Astrocyte (in vitro differentiated cells and primary cell): ENCODE measurements at regions not wholly inside any gene's neighbourhood (a gene's known extent, or its start where the extent isn't known, plus 50 kb on each side); places are given as distances from the start of the nearest gene placed in this dataset.

Experiments used
- DNase-seq: peaks from one replicate; pipeline ENCODE4 v3.0.0-alpha.2; 2010; ENCODE audit warnings: low read depth
- FAIRE-seq: peaks from 2 replicates; lab custom pipeline; 2011; peaks lifted over from hg19 to GRCh38; lab: Jason Lieb, UNC
- H2AFZ ChIP-seq: 2 replicates; pipeline ENCODE4 v1.6.0; 2012; ENCODE audit warnings: low read depth, low read length, inconsistent platforms
- H3K27ac ChIP-seq: 2 replicates; pipeline ENCODE4 v1.5.1; 2011; ENCODE audit warnings: low read depth, low read length, inconsistent platforms
- H3K27me3 ChIP-seq: 2 replicates; pipeline ENCODE4 v1.6.0; 2011; ENCODE audit warnings: low read length, inconsistent platforms; ENCODE audit not compliant: insufficient read depth
- H3K36me3 ChIP-seq: 2 replicates; pipeline ENCODE4 v1.5.1; 2011; ENCODE audit warnings: low read length, inconsistent platforms; ENCODE audit not compliant: insufficient read depth
- H3K4me1 ChIP-seq: 2 replicates; pipeline ENCODE4 v1.5.1; 2011; ENCODE audit warnings: low read length, inconsistent platforms; ENCODE audit not compliant: insufficient read depth
- H3K4me2 ChIP-seq: 2 replicates; pipeline ENCODE4 v1.6.0; 2012; ENCODE audit warnings: low read length, inconsistent platforms
- H3K4me3 ChIP-seq: 2 replicates; pipeline ENCODE4 v1.5.1; 2011; ENCODE audit warnings: low read depth, mild to moderate bottlenecking, low read length, inconsistent platforms; ENCODE audit not compliant: insufficient read depth
- H3K79me2 ChIP-seq: 2 replicates; pipeline ENCODE4 v1.6.0; 2012; ENCODE audit warnings: mild to moderate bottlenecking, low read length, inconsistent platforms; ENCODE audit not compliant: insufficient read depth
- H3K9ac ChIP-seq: 2 replicates; pipeline ENCODE4 v1.6.0; 2012; ENCODE audit warnings: mild to moderate bottlenecking, low read length, inconsistent platforms
- H3K9me3 ChIP-seq: 2 replicates; pipeline ENCODE4 v1.5.1; 2012; ENCODE audit warnings: low read depth, mild to moderate bottlenecking, low read length, inconsistent platforms; ENCODE audit not compliant: insufficient read depth
- H4K20me1 ChIP-seq: 2 replicates; pipeline ENCODE4 v1.6.0; 2012; ENCODE audit warnings: low read length, inconsistent platforms; ENCODE audit not compliant: insufficient read depth
- H3K27ac Mint-ChIP-seq: one replicate; pipeline ENCODE4 v1.8.0; 2021; ENCODE audit warnings: mild to moderate bottlenecking, mixed read lengths; ENCODE audit not compliant: unreplicated experiment
- H3K27me3 Mint-ChIP-seq: one replicate; pipeline ENCODE4 v1.8.0; 2021; ENCODE audit warnings: low read depth, mixed read lengths; ENCODE audit not compliant: unreplicated experiment
- H3K36me3 Mint-ChIP-seq: one replicate; pipeline ENCODE4 v1.8.0; 2021; ENCODE audit warnings: low read depth, mixed read lengths; ENCODE audit not compliant: unreplicated experiment
- H3K4me1 Mint-ChIP-seq: one replicate; pipeline ENCODE4 v1.8.0; 2021; ENCODE audit warnings: low read depth, mixed read lengths; ENCODE audit not compliant: unreplicated experiment
- H3K4me3 Mint-ChIP-seq: one replicate; pipeline ENCODE4 v1.8.0; 2021; ENCODE audit warnings: mild to moderate bottlenecking, moderate library complexity, mixed read lengths; ENCODE audit not compliant: unreplicated experiment
- H3K9me3 Mint-ChIP-seq: one replicate; pipeline ENCODE4 v1.8.0; 2021; ENCODE audit warnings: mild to moderate bottlenecking, mixed read lengths; ENCODE audit not compliant: unreplicated experiment
- EZH2 ChIP-seq: IDR thresholded peaks from 2 replicates; pipeline ENCODE4 v1.6.1; 2012; ENCODE audit warnings: mild to moderate bottlenecking, low read length, inconsistent platforms; ENCODE audit not compliant: insufficient read depth
- TF ChIP-seq, protein P1 (sequence below): IDR thresholded peaks from 2 replicates; pipeline ENCODE4 v1.5.1; 2011; ENCODE audit warnings: low read depth, mild to moderate bottlenecking, inconsistent platforms, low read length, moderate library complexity; ENCODE audit not compliant: insufficient read depth

DNA sequence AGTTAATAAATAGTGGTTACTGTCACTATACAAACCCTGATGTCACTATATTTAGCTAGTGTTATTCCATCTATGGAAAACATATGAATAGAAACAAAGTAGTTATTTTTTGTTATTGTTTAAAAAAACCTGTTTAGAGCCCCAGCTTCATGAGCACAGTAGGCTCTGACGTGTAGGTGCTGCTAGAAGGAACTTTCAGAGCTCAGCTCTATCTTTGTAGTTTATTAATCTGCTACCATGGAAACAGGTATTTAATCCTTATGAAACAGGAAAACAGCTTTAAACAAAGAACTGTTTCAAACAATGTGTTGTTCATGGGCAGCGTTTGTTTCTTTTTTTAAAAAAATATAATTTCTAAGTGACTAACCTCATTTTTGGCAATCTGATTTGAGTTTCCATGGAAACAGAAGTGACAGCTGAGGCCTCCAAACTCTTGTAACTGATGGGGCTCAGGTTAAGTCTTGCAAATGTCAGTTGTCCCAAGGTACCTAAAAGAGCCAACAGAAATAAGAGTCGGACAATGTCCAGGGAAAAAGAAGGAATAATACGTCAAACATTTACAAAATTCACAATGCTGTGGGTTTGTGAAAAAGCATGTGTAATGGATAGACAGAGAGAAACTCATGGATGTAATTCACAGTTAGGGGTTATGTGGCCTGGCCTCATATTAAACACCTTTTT is 162.0 kb upstream of the C21orf91 start:
- Histone ChIP-seq H3K9ac (no peak overlapping the region), H4K20me1 (no peaks in the 10 kb centered on the region), H3K27ac (no peak overlapping the region), H2AFZ (no peak overlapping the region), H3K27me3 (no peaks in the 10 kb centered on the region), H3K4me3 (no peak overlapping the region), H3K36me3 (no peaks in the 10 kb centered on the region), H3K9me3 (no peaks in the 10 kb centered on the region), H3K4me1 (no peaks in the 10 kb centered on the region), H3K79me2 (no peaks in the 10 kb centered on the region), H3K4me2 (no peak overlapping the region)
- H3K27ac Mint-ChIP-seq: no peak overlapping the region
- TF ChIP-seq, protein P1, sequence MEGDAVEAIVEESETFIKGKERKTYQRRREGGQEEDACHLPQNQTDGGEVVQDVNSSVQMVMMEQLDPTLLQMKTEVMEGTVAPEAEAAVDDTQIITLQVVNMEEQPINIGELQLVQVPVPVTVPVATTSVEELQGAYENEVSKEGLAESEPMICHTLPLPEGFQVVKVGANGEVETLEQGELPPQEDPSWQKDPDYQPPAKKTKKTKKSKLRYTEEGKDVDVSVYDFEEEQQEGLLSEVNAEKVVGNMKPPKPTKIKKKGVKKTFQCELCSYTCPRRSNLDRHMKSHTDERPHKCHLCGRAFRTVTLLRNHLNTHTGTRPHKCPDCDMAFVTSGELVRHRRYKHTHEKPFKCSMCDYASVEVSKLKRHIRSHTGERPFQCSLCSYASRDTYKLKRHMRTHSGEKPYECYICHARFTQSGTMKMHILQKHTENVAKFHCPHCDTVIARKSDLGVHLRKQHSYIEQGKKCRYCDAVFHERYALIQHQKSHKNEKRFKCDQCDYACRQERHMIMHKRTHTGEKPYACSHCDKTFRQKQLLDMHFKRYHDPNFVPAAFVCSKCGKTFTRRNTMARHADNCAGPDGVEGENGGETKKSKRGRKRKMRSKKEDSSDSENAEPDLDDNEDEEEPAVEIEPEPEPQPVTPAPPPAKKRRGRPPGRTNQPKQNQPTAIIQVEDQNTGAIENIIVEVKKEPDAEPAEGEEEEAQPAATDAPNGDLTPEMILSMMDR: no peak
- TF ChIP-seq EZH2: no peak
- H3K36me3 Mint-ChIP-seq: no peaks in the 10 kb centered on the region
- no peaks in the 10 kb centered on the region for H3K27me3 Mint-ChIP-seq
- no peaks in the 10 kb centered on the region for H3K9me3 Mint-ChIP-seq
- H3K4me1 Mint-ChIP-seq: no peaks in the 10 kb centered on the region
- DNase-seq (no peak), FAIRE-seq (no peak)
- no peak overlapping the region for H3K4me3 Mint-ChIP-seq

DNA sequence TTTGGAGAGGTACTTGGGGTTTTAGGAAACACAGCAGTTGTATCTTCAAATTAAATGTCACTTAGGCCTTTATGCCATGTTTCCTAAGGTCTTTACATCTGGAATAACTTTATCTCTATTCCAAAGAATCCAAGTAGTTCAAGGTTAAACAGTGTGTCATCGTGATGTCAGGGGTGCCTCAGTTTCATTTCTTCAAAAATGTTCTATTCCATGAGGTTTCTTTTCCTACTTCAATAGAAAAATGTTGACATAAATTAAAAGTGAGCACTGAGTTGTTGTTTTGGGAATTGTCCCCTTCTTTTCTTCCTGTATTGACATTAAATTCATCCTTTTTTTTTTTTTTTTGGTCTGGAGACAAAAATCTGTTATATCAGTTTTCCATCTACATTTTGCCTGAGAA is 160.6 kb upstream of the C21orf91 start:
- Histone ChIP-seq H3K4me2 (no peak overlapping the region), H3K27me3 (no peaks in the 10 kb centered on the region), H3K4me1 (no peaks in the 10 kb centered on the region), H3K36me3 (no peaks in the 10 kb centered on the region), H3K27ac (no peak overlapping the region), H2AFZ (no peak overlapping the region), H3K79me2 (no peaks in the 10 kb centered on the region), H4K20me1 (no peaks in the 10 kb centered on the region), H3K9ac (no peak overlapping the region), H3K9me3 (no peaks in the 10 kb centered on the region), H3K4me3 (no peak overlapping the region)
- no peaks in the 10 kb centered on the region for H3K9me3 Mint-ChIP-seq
- DNase-seq (no peak), FAIRE-seq (no peak)
- H3K27me3 Mint-ChIP-seq: no peaks in the 10 kb centered on the region
- H3K27ac Mint-ChIP-seq: no peak overlapping the region
- H3K4me3 Mint-ChIP-seq: no peak overlapping the region
- TF ChIP-seq EZH2: no peak
- TF ChIP-seq, protein P1: no peak
- no peaks in the 10 kb centered on the region for H3K36me3 Mint-ChIP-seq
- H3K4me1 Mint-ChIP-seq: no peaks in the 10 kb centered on the region

DNA sequence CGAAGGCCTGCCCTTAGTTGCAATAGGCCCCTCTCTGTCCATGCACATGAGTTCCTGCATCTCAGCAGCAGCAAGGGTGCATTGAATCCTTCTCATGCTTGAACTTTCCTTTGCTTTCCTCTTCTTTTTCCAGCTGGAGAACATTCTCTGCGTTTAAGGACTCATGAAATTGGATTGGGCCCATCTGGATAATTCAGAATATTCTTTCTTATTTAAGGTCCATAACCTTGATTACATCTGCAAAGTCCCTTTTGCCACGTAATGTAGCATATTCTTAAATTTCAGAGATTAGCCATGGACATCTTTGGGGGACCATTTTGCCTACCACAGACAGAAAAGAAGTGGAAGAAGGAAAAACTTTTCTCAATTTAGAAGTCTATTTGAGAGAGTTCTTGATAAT is 159.7 kb upstream of the C21orf91 start:
- H3K79me2 ChIP-seq: no peaks in the 10 kb centered on the region
- H3K27ac Mint-ChIP-seq: no peak overlapping the region
- H3K9ac ChIP-seq: no peak overlapping the region
- no peak for FAIRE-seq
- no peaks in the 10 kb centered on the region for H3K27me3 ChIP-seq
- no peak overlapping the region for H3K4me3 ChIP-seq
- H3K36me3 Mint-ChIP-seq: no peaks in the 10 kb centered on the region
- H3K4me1 ChIP-seq: no peaks in the 10 kb centered on the region
- H4K20me1 ChIP-seq: no peaks in the 10 kb centered on the region
- TF ChIP-seq EZH2: no peak
- H3K9me3 ChIP-seq: no peaks in the 10 kb centered on the region
- no peaks in the 10 kb centered on the region for H3K9me3 Mint-ChIP-seq
- no peak overlapping the region for H3K4me3 Mint-ChIP-seq
- no peak overlapping the region for H3K27ac ChIP-seq
- DNase-seq: no peak
- no peaks in the 10 kb centered on the region for H3K4me1 Mint-ChIP-seq
- H3K36me3 ChIP-seq: no peaks in the 10 kb centered on the region
- H2AFZ ChIP-seq: no peak overlapping the region
- no peak overlapping the region for H3K4me2 ChIP-seq
- no peaks in the 10 kb centered on the region for H3K27me3 Mint-ChIP-seq
